Muscle of back (tissue), 3 donors: ENCODE measurements at regions not wholly inside any gene's neighbourhood (a gene's known extent, or its start where the extent isn't known, plus 50 kb on each side); places are given as distances from the start of the nearest gene placed in this dataset.

ENCODE experiments used
- DNase-seq, 3 donors: peaks; one replicate each; pipeline versions ENCODE4 v3.0.0 to v3.0.0-alpha.2; 2013

DNA sequence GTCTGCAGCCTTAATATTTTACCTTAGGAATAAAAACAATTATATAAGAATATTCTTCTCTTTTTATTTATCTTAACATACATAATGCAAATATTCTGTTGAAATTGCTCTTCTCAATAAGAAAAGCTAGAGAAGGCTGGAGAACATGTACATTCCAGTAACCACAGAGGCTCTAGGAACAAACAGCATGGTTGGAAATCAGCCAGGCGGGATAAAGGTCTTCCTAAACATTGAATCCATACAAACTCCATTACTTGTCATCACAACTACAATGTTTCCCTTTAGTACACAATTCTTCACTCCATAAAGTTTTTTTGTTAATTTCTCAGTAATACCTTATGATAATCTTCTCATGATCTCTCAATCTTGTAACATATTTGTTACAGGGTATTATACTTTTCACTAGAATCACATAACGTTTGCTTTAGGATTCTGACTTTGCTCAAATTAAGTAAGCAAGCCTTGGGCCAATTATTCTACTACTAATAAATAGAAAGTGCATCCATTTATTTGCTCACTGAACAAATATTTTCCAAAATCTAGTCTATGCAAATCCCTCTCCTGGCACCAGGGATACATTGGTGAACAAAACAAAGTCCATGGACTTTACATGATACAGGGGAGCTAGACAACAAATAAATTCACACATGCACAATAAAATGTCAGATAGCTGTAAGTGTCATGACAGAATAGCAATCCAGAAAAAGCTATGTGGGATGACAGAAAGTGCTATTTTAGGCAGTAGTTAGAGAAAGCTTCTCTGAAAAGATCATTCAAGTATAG is 237.5 kb upstream of the TMTC1 start:
- peak; percentile 25 to 56 (median 32) for DNase-seq

- peak; percentile 26 to 51 (median 43) for DNase-seq
These were observed 235.8 kb upstream of the TMTC1 start for GRCh38 chr12:30019366-30020140.

- DNase-seq = peak in 2 of 3 donors; percentile 30 to 31
These were observed 232.9 kb upstream of the TMTC1 start for GRCh38 chr12:30016540-30017055.

GRCh38 chr12:30015631-30016337 is 232.0 kb upstream of the TMTC1 start:
- no peak for DNase-seq

DNA sequence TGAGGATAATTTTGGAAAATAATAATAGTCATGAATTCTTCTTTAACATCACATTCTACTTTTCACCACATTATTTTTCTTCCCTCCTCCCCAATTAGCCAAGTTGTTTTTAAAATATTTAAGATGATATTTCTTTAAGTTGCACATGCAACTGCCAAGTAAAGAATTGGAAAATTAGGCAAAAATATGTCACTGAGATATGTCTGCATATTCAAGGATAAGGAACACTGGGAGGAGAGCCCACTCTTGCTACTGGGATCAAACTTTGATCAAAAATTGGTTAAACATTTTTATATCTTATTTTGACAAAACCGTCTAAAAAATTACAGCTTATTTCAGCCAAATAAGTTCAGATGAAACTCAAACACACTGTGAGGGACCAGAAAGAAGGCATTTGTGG is 231.2 kb upstream of the TMTC1 start:
- no peak for DNase-seq

DNA sequence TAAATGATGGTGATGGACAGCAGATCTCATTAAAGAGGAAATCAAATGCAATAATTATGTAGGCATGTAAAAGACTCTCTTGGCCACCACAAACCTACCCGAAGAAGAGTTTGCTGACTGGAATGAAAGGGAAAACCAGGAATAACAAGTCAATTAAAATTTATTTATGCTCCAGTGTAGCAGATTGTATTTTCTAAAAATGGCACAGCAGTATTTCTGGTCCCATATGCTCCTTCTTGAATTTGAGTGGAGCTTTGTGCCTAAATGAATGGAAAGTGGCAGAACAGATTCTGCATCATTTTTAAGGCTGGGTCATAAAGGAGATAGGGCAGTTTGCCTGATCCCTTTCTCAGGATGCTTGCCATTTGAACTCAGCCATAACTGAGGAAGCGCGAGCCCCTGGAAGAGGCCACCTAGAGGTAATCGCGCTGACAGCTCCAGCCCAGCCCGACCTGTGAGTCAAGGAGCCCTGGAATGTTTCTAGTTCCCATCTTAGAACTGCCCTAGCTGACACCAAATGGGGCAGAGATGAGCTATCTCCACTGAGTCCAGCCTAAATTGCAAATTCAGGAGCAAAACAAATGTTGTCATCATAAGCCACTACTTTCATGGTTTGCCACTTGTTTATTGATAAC is 229.2 kb upstream of the TMTC1 start:
- no peak for DNase-seq

- peak in 1 of 3 donors; percentile 20 for DNase-seq
These were observed 226.6 kb upstream of the TMTC1 start for GRCh38 chr12:30010071-30011052.

GRCh38 chr12:30006021-30006420 is 222.3 kb upstream of the TMTC1 start:
- DNase-seq = no peak

DNA sequence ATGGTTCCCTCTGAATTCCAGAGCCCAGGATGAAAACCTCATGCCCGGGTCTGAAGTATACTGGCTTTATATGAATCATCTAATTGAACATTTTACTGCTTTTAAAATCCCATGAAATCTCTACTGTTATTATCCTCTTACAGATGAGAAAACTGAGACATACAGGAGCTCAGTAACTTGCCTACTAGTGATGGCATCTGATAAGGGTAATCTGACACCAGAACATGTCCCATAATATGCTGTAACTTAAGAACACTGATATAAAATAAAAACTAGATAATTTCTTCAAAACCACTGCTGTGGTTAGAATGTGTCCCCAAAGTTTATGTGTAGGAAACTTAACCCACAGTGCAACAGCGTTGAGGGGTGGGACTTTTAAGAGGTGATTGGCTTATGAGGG is 219.6 kb upstream of the TMTC1 start:
- DNase-seq = no peak

DNA sequence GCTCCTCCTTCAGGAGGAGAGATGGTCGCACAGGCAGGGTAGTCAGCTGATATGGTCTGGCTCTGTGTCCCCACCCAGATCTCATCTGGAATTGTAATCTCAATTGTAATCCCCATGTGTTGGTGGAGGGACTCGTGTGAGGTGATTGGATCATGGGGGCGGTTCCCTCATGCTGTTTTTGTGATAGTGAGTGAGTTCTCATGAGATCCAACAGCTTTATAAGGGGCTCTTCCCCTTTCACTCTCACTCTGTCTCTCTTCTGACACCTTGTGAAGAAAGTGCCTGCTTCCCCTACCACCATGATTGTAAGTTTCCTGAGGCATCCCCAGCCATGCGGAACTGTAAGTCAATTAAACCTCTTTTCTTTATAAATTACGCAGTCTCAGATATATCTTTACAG is 218.9 kb upstream of the TMTC1 start:
- no peak for DNase-seq

GRCh38 chr12:30000401-30000800 is 216.7 kb upstream of the TMTC1 start:
- DNase-seq = no peak

- DNase-seq = no peak
These were observed 213.3 kb upstream of the TMTC1 start for GRCh38 chr12:29996993-29997392.

DNA sequence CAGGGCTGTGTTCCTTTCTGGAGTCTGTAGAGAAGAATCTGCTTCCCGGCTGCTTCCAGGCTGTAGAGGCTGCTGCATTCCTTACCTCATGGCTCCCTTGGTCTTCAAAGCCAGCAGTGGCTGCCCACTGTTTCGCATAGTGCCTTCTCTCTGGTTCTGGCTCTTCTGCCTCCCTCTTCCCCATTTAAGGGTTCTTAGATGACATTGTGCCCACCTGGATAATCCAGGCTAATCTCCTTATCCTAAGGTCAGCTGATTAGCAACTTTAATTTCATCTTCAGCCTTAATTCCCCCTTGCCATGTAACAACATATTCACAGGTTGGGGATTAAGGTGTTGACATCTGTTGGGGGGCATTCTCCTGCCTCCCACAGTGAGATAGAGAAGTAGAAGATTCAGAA is 208.6 kb upstream of the TMTC1 start:
- no peak for DNase-seq

GRCh38 chr12:29991924-29992323 is 208.2 kb upstream of the TMTC1 start:
- DNase-seq = no peak

- DNase-seq = peak in 1 of 3 donors; percentile 25
These were observed 207.2 kb upstream of the TMTC1 start for GRCh38 chr12:29990971-29991370.

DNA sequence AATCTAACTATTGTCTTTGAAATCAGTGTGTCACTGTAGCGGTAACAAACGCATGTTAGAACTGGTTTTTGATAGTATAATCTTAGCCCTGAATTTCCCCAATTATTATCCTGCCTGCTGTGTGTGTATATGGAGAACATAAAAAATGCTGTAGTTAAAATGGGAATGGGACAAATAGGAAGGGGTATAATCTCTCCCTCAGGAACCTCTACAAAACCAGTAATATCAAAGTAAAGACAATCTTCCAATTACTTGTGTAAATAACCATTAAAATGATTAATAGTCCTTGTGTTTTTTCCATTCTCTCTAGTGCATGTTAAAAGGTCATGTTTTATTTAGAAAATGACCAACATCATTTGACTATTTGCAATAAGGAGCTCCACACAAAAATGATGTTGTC is 200.1 kb upstream of the TMTC1 start:
- no peak for DNase-seq

GRCh38 chr12:29980304-29980703 is 196.6 kb upstream of the TMTC1 start:
- no peak for DNase-seq

DNA sequence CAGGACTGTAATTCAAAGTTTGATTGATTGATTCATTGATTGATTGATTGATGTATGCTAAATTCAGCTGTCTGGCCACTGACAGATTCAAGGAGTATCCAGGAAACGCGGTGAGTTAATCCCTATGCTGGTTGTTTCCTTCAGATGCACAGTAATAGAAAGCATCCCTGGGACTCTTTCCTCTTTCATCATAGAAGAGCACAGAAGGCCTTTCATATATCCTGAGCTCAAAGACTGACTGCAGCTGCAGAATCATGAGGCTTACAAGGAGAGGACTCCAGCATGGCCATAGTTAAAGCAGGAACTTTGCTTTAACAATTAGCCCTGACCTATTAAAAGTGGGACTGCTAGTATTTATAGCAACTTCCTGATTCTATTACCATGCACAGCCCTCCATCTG is 187.7 kb upstream of the TMTC1 start:
- no peak for DNase-seq

GRCh38 chr12:29970501-29970900 is 186.8 kb upstream of the TMTC1 start:
- DNase-seq = no peak

DNA sequence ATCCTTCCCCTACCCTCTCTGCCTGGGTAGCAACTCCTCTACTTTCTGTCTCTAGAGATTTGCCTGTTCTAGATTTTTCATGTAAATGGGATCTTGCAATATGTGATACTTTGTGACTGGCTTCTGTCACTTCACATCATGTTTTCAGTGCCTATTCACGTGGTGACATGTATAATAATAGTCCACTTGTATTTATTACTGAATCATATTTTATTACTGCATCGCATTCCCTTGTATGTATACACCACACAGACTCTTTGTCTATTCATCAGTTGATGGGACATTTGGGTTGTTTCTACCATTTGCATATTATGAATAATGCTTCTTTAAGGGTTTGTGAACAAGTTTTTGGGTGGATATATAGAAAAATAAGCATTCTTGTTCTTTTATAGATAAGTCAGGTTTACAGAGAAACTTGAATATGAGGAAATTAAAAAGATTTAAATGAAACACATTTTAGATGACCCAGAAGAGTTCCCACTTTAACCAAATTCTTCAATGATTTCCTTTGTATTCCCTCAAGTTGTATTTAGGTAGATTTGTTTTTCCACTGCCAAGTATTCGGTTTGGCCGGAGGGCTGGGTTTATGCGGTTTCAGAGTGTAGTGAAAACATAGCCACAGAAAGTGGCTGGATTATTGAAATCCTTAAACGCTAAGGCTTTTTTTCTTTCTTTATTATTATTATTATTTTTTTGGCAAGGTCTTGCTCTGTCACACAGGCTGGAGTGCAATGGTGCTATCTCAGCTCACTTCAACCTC is 178.7 kb upstream of the TMTC1 start:
- no peak for DNase-seq
